Loucy (cell line): ENCODE measurements at regions not wholly inside any gene's neighbourhood (a gene's known extent, or its start where the extent isn't known, plus 50 kb on each side); places are given as distances from the start of the nearest gene placed in this dataset.

ENCODE experiments used
- H2AFZ ChIP-seq: fragments of 200-600 bp; sonication (generic); 2 replicates; pipeline ENCODE4 v1.6.0; 2016; ENCODE audit warnings: antibody characterized with exemption, mild to moderate bottlenecking, low read length, moderate library complexity
- H3F3A ChIP-seq: fragments of 200-600 bp; 2 replicates; pipeline ENCODE4 v1.6.0; 2016; ENCODE audit warnings: antibody characterized with exemption, low read depth, mild to moderate bottlenecking
- H3K27me3 ChIP-seq: fragments of 200-600 bp; sonication (generic); 2 replicates; pipeline ENCODE4 v1.6.1; 2014; ENCODE audit warnings: low read length, mild to moderate bottlenecking; ENCODE audit not compliant: insufficient read depth, poor library complexity, severe bottlenecking
- H3K36me3 ChIP-seq: fragments of 200-600 bp; sonication (generic); 2 replicates; pipeline ENCODE4 v1.6.1; 2016; ENCODE audit warnings: low read length; ENCODE audit not compliant: insufficient read depth
- H3K4me1 ChIP-seq: fragments of 200-600 bp; sonication (generic); 2 replicates; pipeline ENCODE4 v1.5.1; 2014; ENCODE audit warnings: low read length, mild to moderate bottlenecking; ENCODE audit not compliant: insufficient read depth, poor library complexity, severe bottlenecking
- H3K4me2 ChIP-seq: fragments of 200-600 bp; sonication (generic); 2 replicates; pipeline ENCODE4 v1.6.0; 2014; ENCODE audit warnings: antibody characterized with exemption, low read length, low read depth, mild to moderate bottlenecking; ENCODE audit not compliant: poor library complexity, severe bottlenecking
- H3K4me3 ChIP-seq: fragments of 200-600 bp; sonication (generic); 2 replicates; pipeline ENCODE4 v1.5.1; 2014; ENCODE audit warnings: low read length, mild to moderate bottlenecking, mixed read lengths; ENCODE audit not compliant: poor library complexity, severe bottlenecking
- H3K79me2 ChIP-seq: fragments of 200-600 bp; sonication (generic); 2 replicates; pipeline ENCODE4 v1.6.1; 2014; ENCODE audit warnings: low read length; ENCODE audit not compliant: insufficient read depth
- H3K9ac ChIP-seq: fragments of 200-600 bp; sonication (generic); 2 replicates; pipeline ENCODE4 v1.6.0; 2014; ENCODE audit warnings: mild to moderate bottlenecking, low read depth, low read length, moderate library complexity; ENCODE audit not compliant: poor library complexity, severe bottlenecking
- H3K9me2 ChIP-seq: fragments of 200-600 bp; sonication (generic); replicated peaks from 2 replicates; pipeline ENCODE4 v1.6.1; 2016; ENCODE audit warnings: low read depth, low read length, mixed read lengths
- H3K9me3 ChIP-seq: fragments of 200-600 bp; sonication (generic); 2 replicates; pipeline ENCODE4 v1.6.1; 2014; ENCODE audit warnings: mild to moderate bottlenecking, antibody characterized with exemption, low read length, low read depth; ENCODE audit not compliant: insufficient read depth
- H4K20me1 ChIP-seq: fragments of 200-600 bp; sonication (generic); 2 replicates; pipeline ENCODE4 v1.6.0; 2014; ENCODE audit warnings: antibody characterized with exemption, low read length, mild to moderate bottlenecking; ENCODE audit not compliant: insufficient read depth, poor library complexity, severe bottlenecking
- CTCF ChIP-seq: fragments of 200-600 bp; sonication (generic); conservative IDR thresholded peaks from 2 replicates; pipeline ENCODE4 v1.5.1; 2014; ENCODE audit warnings: mild to moderate bottlenecking, antibody characterized with exemption, low read length
- EZH2phosphoT487 ChIP-seq: fragments of 200-600 bp; IDR thresholded peaks from 2 replicates; pipeline ENCODE4 v1.6.1; 2018; ENCODE audit warnings: antibody characterized with exemption, mild to moderate bottlenecking, moderate library complexity, borderline replicate concordance

DNA sequence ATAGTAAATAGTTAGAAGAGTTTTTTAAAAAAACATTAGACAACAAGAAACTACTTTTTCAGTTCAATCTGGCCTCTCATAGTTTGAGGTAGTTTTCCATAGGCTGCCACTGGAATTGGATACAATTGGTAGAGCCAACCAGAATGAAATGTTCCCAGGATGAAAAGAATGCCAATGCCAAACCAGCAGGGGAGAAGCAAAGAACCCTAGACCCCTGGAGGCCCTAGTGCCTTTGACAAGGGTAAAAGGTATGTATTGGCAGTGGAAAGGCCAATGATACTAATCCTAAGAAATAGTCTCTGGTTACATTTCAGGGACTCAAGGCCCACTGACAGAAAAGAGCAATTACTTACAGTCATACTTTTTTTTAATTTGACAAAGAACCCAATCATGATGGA is 77.4 kb upstream of the SEM1 start:
- TF ChIP-seq EZH2phosphoT487 (no peak), CTCF (no peak)
- no peaks in the 10 kb centered on the region for H3K4me1 ChIP-seq
- H3K27me3 ChIP-seq = no peaks in the 10 kb centered on the region
- H3K4me3 ChIP-seq = no peak overlapping the region
- H3K9me2 ChIP-seq = no peaks in the 10 kb centered on the region
- H3K9ac ChIP-seq = no peak overlapping the region
- H3K79me2 ChIP-seq = no peaks in the 10 kb centered on the region
- no peaks in the 10 kb centered on the region for H3K36me3 ChIP-seq
- no peaks in the 10 kb centered on the region for H4K20me1 ChIP-seq
- no peak overlapping the region for H3K4me2 ChIP-seq
- H2AFZ ChIP-seq = no peak overlapping the region
- H3K9me3 ChIP-seq = no peaks in the 10 kb centered on the region
- H3F3A ChIP-seq = no peaks in the 10 kb centered on the region

GRCh38 chr7:96789914-96790313 is 80.3 kb upstream of the SEM1 start:
- no peaks in the 10 kb centered on the region for H3K9me2 ChIP-seq
- no peaks in the 10 kb centered on the region for H3K36me3 ChIP-seq
- no peak overlapping the region for H3K4me3 ChIP-seq
- no peak overlapping the region for H3K4me2 ChIP-seq
- no peaks in the 10 kb centered on the region for H4K20me1 ChIP-seq
- TF ChIP-seq EZH2phosphoT487 (no peak), CTCF (no peak)
- H3K79me2 ChIP-seq = no peaks in the 10 kb centered on the region
- no peaks in the 10 kb centered on the region for H3K4me1 ChIP-seq
- no peaks in the 10 kb centered on the region for H3F3A ChIP-seq
- H3K27me3 ChIP-seq = no peaks in the 10 kb centered on the region
- no peak overlapping the region for H3K9ac ChIP-seq
- no peaks in the 10 kb centered on the region for H3K9me3 ChIP-seq
- H2AFZ ChIP-seq = no peak overlapping the region

GRCh38 chr7:96792115-96792514 is 82.5 kb upstream of the SEM1 start:
- H3K4me2 ChIP-seq = no peak overlapping the region
- no peak overlapping the region for H3K4me3 ChIP-seq

GRCh38 chr7:96794063-96794462 is 84.4 kb upstream of the SEM1 start:
- H3K4me1 ChIP-seq = no peaks in the 10 kb centered on the region
- H3K27me3 ChIP-seq = no peaks in the 10 kb centered on the region
- no peak for TF ChIP-seq CTCF
- no peak for TF ChIP-seq EZH2phosphoT487
- no peaks in the 10 kb centered on the region for H4K20me1 ChIP-seq
- no peaks in the 10 kb centered on the region for H3K36me3 ChIP-seq
- no peak overlapping the region for H3K4me2 ChIP-seq
- H3F3A ChIP-seq = no peaks in the 10 kb centered on the region
- H3K9me3 ChIP-seq = no peaks in the 10 kb centered on the region
- H3K9ac ChIP-seq = no peak overlapping the region
- no peaks in the 10 kb centered on the region for H3K9me2 ChIP-seq
- H3K79me2 ChIP-seq = no peaks in the 10 kb centered on the region
- H2AFZ ChIP-seq = no peak overlapping the region
- no peak overlapping the region for H3K4me3 ChIP-seq

More at GRCh38 chr7:96792115-96792514, 82.5 kb upstream of the SEM1 start:
- Histone ChIP-seq H3F3A (no peaks in the 10 kb centered on the region), H2AFZ (no peak overlapping the region), H3K9me2 (no peaks in the 10 kb centered on the region), H3K36me3 (no peaks in the 10 kb centered on the region), H3K79me2 (no peaks in the 10 kb centered on the region), H3K4me1 (no peaks in the 10 kb centered on the region), H3K9me3 (no peaks in the 10 kb centered on the region), H3K27me3 (no peaks in the 10 kb centered on the region), H3K9ac (no peak overlapping the region), H4K20me1 (no peaks in the 10 kb centered on the region)
- no peak for TF ChIP-seq EZH2phosphoT487
